EH (cell line): ENCODE measurements at regions not wholly inside any gene's neighbourhood (a gene's known extent, or its start where the extent isn't known, plus 50 kb on each side); places are given as distances from the start of the nearest gene placed in this dataset.
"Not testable (repeated sequence)": the region's sequence is repeated elsewhere in the genome, so short reads cannot be mapped to it uniquely, and the experiment has no call there.

Experiments
- DNase-seq: peaks from one replicate; pipeline ENCODE4 v3.0.0-alpha.2; 2015; ENCODE audit warnings: low read depth

DNA sequence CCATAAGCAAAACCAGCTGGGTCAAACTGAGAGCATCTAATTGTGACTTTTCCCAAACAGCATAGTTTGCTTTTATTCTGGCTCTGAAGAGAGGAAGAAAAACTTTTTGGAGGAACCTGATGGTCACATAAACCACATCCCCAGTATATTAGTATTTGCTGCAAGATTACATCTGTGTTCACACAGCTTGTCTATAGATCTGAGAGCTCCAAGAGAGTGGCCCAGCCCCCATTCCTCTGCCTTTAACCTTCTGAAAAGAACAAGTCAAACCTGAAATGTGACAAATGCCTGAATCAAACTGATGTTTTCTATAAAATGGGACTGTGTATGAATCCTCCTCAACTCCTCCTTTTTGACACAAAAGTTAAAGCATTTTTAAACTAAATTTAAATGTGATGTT is 435.2 kb downstream of the ZNF479 start:
- DNase-seq = not testable (repeated sequence)

DNA sequence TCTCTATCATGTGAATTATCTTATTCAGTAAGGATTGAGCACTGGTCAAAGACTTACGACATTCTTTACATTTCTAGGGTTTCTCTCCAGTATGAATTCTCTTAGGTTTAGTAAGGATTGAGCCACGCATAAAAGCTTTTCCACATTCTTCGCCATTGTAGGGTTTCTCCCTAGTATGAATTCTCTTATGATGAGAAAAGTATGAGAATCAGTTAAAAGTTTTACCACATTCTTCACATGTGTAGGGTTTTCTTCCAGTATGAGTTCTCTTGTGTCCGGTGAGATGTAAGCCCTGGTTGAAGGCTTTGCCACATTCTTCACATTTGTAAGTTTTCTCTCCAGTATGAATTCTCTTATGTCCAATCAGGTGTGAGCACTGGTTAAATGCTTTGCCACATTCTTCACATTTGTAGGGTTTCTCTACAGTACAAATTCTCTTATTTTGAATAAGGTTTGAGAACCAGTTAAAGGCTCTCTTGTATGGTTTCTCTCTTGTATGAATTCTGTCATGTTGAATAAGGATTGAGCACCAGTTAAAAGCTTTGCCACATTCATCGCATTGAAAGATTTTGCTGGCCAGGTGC is 445.9 kb downstream of the ZNF479 start:
- DNase-seq = no peak

- DNase-seq = no peak
Measured at GRCh38 chr7:56639173-56639746, 493.0 kb downstream of the ZNF479 start.

DNA sequence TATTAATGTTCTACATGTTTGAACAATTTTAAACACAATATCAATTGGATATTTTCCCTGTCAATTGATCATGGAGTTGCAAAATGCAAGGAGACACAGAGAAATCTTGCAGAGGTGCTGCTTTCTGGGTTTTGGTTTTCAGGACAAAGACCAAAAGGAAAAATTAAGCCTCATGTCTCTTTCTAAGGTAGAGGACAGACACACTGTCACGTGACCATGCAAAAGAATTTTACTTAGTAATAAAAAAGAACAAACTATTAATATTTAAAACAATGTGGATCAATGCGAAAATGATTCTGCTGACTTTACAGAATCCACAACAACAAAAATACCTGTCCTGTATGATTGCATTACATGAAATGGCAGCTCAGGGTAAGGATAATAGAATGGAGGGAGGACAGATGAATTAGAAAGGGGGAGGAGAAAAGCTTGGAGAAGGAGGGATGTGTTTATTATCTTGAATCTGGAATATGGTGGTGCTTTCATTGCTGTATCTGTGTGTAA is 493.7 kb upstream of the NUPR2 start:
- no peak for DNase-seq

DNA sequence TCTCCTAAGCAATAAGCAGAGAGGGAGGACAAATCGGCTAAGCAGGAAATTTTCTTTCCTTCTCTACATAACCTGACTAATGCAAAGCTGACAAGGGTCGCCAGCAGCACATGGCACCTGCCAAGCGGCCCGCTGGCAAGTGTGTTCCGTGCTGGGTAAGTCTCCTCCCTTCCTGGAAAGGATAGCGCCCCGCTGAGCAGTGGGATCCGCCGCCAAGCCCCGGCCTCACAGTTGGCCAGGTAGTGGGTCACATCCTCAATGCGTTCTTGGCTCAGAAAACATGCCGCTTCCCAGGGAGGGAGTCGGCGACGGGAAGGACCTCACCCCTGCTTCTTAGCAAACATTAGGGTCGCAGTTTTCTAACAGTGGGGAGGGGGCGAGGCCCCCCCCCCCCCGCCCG is 488.9 kb upstream of the NUPR2 start:
- no peak for DNase-seq

DNA sequence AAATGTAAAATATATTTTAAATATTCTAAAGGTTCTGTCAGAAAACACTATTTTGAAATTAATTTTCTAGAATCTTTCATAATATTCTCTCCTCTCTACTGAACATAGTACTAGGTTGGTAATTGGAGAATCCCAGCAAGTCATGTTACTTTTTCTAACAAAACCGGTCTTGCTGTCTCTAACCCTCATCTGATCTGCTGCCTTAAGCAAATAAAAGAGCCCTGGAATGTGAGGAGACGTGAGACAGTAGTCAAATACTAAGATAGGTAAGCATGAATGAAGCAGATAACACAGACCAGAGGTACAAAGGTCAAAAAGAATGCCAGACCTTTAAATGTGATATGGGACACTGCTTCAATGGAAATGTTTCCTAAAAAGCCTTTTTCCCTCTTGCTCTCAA is 462.4 kb upstream of the NUPR2 start:
- no peak for DNase-seq

DNA sequence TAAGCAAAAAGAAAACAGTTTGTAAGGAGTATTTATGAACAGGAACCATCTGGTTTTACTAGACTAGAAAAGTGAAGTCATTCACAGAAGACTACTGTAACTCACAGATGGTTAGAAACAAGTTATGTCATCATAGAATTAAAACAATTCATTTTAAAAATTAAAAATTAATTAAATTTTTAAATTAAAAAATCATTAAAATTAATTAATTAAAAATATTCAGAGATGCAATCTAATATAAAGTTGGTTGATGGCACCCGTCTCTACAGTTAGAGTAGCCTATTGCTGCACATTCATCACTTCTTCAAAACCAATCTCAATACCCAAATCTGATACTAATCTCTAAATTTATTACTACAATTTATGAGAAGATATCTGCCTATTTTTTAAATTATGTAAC is 454.8 kb upstream of the NUPR2 start:
- no peak for DNase-seq

GRCh38 chr7:56538541-56539429 is 422.6 kb upstream of the NUPR2 start:
- DNase-seq = no peak

DNA sequence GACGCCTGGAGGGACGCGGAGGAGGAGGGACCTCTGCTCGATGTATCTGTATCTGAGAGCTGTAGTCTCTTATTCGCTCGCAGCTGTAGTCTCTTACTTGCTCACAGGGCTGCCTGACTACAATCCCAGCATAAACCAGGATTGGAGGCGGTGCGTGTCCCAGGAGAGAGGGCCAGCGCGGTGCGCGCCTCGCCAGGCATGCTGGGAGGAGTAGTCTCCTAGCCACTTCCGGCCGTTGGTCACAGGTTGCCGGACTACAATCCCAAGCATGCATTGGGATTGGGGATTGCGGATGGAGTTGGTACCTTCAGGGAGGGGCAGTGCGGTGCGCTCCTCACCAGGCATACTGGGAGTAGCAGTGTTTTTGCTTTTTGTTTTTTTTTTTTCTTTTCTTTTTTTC is 421.7 kb upstream of the NUPR2 start:
- DNase-seq = no peak

GRCh38 chr7:56537477-56537876 is 421.3 kb upstream of the NUPR2 start:
- no peak for DNase-seq

GRCh38 chr7:56495165-56495564 is 378.9 kb upstream of the NUPR2 start:
- DNase-seq = no peak

DNA sequence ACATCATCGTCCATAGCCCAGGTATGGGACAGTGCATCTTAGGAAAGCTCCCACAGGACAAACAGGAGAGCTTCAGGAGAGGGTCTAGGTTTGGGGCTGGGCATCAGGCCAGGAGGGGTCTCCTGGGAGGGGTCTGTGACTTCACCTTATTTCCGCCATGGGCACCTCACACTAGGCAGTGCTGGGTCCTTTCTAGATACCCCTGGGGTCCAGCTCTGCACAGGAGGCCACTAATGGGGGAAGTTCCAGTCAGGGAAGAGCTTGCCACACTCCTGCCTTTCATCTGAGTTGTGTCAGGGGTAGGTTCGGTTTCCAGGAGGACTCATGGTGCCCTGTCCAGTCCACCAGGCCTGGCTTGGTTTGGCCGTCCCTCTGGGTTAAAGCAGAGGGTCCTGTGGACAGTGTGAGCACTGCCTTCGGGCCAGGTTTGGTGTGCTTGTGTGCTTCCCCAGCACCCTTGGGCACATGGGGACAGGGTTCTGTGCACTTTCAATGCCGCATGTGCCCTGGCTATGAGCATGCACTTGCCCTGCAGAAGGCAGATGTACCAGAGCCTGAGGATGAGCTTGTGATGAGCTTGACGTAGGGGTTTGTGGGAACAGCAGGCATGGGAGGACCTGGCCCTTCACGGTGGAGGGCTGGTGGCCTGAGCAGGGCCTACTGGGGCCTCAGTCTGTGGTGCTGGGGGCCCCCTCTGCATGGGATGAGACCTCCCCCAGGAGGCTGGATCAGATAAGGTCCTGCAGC is 377.7 kb upstream of the NUPR2 start:
- DNase-seq = no peak

- no peak for DNase-seq
Measured at GRCh38 chr7:56493196-56493595, 377.0 kb upstream of the NUPR2 start.

GRCh38 chr7:56491636-56492425 is 375.6 kb upstream of the NUPR2 start:
- no peak for DNase-seq

- DNase-seq = no peak
Measured at GRCh38 chr7:56483861-56484550, 367.8 kb upstream of the NUPR2 start.

DNA sequence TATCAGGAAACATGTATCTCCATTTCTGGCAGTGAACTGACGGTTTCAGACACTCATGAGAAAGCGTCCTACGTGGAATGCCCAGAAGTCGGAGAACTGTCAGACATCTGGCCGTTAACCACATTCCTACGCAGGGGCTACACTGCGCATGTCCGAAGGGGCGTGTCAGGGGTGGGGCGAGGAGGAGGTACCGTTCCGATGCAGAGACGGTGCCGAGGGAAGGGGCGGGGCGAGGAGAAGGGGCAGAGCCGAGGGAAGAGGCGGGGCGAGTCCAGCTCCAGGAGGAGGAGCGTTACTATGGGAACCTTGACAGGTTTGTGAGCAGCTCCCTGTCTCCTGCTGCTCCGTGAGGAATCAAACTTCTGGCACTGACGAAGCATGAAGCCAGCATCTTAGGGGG is 366.9 kb upstream of the NUPR2 start:
- DNase-seq = no peak

DNA sequence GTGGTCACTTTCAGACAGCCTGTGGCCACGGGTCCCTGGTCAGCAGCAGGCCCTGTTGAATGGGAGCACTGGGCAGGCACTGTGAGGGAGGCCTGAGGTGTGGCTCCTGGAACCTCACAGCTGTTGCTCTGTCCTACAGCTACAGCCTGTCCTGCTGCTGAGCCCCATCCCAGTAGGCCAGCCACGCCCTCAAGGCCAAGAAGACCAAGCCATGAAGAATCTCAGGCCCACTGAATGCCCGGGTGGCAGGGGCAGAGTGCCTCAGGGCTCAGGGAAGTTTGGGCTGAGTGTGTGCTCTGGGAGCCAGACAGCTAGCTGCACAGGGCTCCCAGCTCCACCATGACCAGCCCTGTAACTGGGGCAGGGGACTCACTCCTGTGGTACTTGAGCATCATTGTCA is 363.5 kb upstream of the NUPR2 start:
- DNase-seq = no peak

DNA sequence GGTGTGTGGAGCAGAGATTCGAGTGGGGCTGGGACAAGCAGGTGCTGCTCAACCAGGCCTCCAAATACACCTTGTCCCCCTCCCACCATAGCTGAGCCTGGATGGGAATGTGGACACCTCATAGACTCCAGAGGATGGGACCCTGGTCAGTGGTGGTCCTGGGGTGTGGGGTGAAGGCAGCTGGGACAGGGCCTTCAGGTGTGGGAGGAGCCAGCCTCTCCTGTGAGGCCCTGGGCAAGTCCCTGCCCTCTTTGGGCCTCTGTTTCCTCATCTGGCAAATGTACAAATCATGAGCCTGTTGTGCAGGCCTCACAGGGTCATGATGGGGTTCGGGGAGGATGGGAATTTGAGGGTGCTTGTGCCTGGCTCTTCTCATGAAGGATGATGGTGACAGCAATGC is 362.9 kb upstream of the NUPR2 start:
- no peak for DNase-seq

DNA sequence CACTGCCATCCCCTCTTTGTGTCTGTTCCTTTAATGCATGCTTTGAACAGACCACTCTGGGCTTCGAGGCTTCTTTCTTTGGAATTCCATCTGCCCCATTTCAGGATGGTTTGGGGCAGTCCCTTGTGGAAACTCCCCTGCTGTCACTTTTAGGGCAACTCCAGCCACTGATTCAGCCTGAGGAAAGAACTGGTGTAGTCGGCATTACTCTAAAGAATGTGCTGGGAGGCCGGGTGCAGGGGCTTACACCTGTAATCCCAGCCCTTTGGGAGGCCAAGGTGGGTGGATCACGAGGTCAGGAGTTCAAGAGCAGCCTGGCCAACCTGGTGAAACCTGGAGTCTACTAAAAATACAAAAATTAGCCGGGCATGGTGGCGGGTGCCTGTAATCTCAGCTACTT is 358.1 kb upstream of the NUPR2 start:
- DNase-seq = no peak

DNA sequence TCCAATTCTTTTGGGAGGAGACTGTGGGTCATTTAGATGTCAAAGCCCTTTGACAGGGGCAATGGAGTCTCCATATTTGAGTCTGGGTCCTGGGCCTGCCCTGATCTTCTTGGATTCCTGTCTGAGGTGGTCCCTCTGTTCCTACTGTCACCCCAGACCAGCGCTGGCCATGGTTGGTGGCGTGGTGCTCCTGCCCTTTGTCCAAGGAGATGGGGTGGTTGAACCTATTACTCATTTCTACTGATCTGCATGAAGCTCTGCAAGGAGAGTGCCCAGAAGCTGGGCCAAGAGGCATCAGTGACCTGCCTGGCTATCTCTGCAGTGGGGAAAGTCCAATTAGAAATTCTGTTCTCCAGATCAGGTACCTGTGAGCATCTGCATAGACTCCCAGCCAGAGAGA is 355.6 kb upstream of the NUPR2 start:
- DNase-seq = no peak
